GM18909 (cell line): ENCODE measurements at regions not wholly inside any gene's neighbourhood (a gene's known extent, or its start where the extent isn't known, plus 50 kb on each side); places are given as distances from the start of the nearest gene placed in this dataset.
"Not testable (repeated sequence)": the region's sequence is repeated elsewhere in the genome, so short reads cannot be mapped to it uniquely, and the experiment has no call there.

Source experiments
- ATAC-seq: cut with Tn5 transposase; IDR thresholded peaks from one replicate; pipeline ENCODE4 v1.9.1; 2021; ENCODE audit warnings: mild to moderate bottlenecking; ENCODE audit not compliant: unreplicated experiment, poor library complexity

GRCh38 chr3:153921826-153922225 lies 199.4 kb upstream of the ARHGEF26 start:
- no peak for ATAC-seq

DNA sequence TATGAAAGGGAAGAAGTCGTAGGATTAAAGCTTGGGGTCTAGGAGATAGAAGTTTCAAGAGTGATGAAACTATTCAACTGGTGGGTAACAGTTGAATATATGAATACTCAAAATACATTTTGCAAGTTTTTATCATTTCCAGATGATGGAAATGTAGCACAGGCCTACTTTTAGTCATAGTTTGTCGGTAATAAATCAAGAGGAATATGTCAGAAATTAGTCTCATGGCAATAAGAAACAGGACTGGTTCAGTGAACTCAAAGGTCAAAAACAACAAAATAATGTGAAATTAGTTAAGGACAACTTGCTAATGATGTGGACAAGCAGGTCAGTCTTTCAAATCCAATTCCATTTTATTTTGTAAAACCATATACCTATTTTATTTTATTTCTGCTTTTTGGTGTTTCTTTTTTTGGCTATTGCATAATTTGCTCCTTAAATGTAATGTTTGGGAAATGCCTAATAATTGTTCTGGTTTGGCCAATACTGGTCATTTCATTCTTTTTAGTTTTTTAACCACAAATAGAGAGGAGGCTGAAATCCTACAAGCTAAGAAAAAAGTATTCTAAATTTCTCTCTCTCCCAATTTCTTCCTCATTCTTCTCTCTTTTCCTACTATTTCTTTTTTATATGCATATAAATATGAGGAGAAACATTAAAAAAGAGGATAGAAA lies 195.2 kb upstream of the ARHGEF26 start:
- no peak for ATAC-seq

GRCh38 chr3:153927107-153927506 lies 194.1 kb upstream of the ARHGEF26 start:
- peak; percentile 89 for ATAC-seq

DNA sequence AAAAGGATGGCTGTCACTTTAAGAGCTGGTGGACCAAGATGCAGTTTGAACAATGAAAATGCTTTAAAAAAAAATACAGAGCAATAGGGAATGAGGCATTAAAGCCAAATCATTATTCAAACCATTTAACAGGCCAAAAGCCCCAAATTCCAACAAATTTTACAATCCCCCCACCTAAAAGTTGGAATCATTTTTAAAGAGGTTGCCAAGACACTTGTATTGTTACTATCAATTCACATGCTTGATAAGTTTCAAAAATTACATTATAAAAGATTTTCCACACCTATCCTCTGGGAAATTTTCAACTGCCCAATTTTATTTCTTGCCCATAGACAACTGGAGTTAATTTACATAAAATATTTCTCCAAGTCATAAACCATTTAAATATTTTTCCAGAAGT lies 192.3 kb upstream of the ARHGEF26 start:
- no peak for ATAC-seq

- ATAC-seq = not testable (repeated sequence)
Observed at GRCh38 chr3:153933481-153933880, 187.7 kb upstream of the ARHGEF26 start.

DNA sequence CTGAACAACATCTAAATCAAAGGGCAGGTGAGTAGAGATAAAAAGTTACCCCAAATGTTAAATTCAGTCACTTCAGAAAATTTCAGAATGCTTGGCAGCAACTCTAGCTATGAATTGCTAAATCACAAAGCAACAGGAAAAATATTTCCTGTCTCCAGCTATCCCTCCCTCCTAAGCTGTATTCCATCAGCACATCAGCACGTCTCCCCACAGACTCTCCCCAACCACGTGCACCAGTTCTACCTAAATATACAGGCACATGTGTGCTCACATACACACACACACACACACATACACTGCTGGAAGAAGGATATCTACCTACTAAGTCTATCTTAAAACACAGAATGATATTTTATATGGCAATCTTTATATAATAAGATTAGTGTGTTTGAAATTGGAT lies 177.1 kb upstream of the ARHGEF26 start:
- no peak for ATAC-seq

- ATAC-seq = no peak
Observed at GRCh38 chr3:153951276-153951675, 169.9 kb upstream of the ARHGEF26 start.

DNA sequence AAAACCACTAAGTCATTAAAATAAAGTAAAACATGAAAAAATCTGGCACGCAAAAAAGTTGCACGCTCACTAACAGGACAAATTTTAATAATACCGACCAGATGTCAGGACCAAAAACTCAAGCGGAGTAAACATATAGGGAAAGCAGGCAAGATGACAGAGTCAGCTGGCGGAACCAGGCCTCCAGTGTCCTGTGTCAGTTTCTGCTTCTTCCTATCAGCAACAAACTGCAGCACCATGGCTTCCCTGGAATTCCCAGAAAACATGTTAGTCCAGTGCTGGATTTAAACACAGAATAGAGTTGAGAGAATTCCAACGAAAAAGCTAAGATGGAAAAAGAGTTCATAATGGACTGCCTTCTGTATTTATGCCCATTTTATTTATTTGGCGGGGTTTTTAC lies 169.1 kb upstream of the ARHGEF26 start:
- ATAC-seq = no peak

DNA sequence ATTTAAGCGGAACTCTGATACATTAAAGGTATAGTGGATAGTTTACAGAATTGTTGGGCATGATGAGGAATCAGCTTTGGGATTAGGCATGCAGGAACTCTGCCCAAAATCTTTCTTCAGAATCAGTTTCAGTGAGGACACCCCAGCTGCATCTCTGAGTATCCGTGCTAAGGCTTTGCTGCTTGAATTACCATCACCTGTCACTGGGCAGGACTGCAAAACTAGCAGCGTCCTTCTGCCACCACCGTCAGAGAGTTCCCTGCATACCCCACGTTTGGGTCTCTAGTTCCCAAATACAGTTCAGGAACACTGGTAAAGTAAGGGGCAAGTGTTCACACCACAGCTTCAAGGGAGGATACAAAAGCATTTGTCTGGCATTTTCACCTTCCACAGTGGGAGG lies 164.6 kb upstream of the ARHGEF26 start:
- ATAC-seq = no peak

DNA sequence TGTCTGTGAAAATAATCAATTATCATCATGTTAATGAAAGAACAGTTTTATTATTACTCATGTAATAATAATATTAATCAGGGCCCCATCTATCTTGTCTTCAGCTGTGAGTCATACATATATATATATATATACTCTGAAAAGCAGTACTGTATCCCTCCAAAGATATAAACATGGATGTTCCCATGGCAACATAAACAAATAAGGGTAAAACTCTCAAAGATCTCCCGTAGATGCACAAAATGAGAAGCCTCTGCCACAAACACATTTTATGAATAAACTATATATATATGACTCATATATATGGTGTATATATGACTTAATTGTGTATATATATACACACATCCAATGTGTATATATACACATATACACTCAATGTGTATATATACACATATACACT lies 163.8 kb upstream of the ARHGEF26 start:
- ATAC-seq = no peak

DNA sequence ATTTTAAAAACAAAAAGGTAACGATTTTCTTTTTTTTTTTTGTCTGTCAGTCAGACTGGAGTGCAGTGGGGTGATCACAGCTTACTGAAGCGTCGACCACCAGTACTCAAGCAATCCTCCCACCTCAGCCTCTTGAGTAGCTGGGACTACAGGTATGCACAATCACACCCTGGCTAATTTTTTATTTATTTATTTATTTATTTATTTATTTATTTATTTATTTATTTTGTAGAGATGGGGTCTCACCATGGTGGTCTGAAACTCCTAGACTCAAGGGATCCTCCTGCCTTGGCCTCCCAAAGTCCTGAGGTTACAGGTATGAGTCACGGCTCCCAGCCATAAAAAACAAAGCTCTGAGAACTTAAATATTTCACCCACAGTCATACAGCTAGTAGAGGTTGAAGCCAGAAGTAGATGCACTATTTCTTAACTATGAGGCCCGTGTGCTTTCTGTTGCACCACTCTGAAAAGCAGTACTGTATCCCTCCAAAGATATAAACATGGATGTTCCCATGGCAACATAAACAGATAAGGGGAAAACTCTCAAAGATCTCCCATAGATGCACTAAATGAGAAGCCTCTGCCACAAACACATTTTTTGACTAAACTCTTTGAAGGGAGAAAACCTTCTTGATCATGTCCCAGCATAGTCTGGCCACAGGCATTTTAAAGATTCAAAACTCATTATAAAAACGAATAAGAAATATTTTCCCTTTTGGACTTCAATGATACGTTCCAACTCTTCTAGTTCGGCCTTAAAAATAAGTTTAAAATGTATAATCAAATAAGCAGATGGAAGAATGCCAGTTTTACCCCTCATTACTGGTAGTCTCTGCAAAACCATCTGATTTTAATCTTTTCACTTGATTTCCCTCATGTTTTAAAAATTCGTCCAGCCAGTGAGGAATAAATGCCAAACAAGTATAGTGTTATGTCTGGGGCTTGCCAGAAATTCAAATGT lies 162.3 kb upstream of the ARHGEF26 start:
- ATAC-seq = no peak

GRCh38 chr3:153960458-153961074 lies 160.6 kb upstream of the ARHGEF26 start:
- no peak for ATAC-seq

DNA sequence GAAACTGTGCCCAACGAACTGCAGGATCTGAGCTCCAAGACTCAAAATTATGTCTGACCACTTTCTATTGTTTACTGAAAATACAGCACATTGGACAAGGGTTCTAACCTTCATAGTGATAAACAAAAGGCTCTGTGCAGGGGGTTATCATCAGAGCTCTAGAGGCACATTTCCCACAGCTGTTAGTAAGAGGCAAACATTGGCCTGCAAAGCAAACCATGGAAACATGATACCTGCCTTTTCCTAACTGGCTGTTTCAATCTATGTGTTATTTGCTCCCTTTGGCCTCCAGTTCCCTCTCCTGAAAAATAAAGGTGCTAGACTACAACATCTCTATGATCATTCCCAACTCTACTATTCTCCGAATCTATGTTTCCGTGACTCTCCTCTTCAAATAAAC lies 159.7 kb upstream of the ARHGEF26 start:
- no peak for ATAC-seq

DNA sequence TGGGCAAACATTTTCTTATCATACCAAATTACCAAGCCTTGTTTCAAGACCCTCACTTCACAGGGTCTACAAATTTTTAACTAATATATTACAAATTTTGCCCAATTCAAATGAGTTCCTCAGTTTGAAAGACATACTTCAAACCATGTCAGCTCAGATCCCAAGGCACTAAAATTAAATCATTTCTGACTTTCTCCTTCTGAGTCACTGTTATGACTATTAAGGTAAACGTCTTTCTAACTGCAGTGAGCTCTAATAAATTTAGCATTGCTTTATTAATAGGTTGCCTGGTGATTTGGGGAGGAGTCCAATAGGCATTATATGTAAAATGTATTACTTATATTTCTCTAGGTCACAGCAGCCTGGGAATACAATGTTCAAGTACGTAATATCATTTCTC lies 158.2 kb upstream of the ARHGEF26 start:
- no peak for ATAC-seq

DNA sequence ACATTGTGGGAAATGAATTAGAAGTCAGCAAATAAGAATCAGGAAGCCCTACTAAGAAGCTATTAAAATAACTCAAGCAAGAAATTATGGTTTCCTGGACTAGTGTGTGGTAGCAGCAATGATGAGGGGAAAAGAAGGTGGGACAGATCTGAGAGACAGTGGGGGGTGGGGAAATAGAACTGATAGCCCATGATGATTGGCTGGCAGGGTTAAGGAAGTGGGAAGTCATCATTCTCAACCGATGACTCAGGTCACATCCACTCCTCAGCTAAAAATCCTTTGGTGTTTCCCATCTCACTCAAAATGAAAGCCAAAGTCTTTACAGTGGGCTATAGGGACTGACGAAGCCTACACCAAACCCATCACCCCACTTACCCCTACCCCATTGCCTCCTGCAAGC lies 153.9 kb upstream of the ARHGEF26 start:
- ATAC-seq = no peak

- ATAC-seq = peak; percentile 41
Observed at GRCh38 chr3:153970047-153970446, 151.1 kb upstream of the ARHGEF26 start.

DNA sequence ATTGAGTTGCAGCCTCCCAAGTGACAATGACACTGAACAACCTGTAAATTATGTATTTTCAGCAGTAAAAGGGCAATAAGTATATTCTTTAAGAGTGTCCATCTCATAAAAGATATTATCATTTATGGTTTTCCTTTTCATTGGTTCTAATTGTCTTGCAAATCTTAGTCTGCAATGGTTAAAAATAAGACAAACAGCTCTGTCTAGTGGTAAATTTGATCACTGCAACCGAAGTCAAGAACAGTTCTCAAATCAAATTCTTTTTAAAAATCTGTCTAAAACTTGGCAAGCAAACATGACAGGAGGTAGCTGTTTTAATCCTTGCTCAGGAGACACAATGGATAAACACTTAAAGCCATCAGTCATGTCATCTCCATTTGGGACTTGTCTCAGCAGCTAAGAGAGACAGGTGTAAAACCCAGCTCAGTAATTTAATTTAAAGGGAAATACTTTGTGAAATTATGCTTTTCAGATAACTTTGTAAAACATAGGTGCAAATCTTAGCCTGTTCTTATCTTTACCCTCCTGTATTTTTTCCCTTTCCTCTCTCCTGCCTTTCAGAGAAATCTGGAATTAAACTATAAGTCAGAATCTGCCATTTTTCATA lies 150.3 kb upstream of the ARHGEF26 start:
- no peak for ATAC-seq

DNA sequence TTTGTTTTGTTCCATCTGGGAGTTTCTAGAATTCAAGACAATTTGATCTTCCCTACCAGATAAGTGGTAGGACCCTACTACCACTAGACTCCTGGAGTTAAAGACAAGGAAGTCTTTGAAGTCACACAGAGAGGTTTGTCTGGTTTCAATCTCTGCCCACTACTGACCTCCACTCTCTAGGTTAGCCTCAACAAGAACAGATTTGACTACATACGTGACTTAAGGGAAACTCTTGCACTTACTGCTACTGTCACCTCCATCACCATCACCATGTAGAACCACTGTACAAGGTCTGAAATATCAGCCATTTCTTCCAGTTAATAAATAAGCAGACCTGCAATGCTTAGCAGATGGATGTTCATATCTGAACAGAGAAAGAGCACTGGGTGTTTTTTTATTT lies 148.3 kb upstream of the ARHGEF26 start:
- peak; percentile 62 for ATAC-seq

GRCh38 chr3:153973722-153974265 lies 147.4 kb upstream of the ARHGEF26 start:
- ATAC-seq = peak; percentile 48

DNA sequence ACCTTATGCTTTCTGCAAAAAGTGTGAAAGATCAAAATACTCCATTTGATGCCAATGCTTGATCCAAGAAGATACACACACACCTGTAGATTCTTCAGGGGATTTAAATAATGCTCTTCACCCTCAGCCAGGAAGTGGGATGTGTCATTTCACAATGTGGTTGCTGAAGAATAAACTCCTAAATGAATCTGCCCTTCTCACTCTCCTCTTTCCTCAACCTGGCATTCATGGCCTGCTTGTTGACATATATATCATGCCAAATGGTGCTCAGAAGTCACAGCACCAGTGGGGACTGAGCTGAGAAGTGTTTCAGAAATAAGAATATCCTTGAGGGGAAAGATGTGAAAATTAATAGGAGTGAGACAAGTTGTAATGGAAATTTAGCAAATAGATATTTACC lies 146.6 kb upstream of the ARHGEF26 start:
- ATAC-seq = peak; percentile 25
